Calu3 (cell line): ENCODE measurements at regions not wholly inside any gene's neighbourhood (a gene's known extent, or its start where the extent isn't known, plus 50 kb on each side); places are given as distances from the start of the nearest gene placed in this dataset.
"Not testable (repeated sequence)": the region's sequence is repeated elsewhere in the genome, so short reads cannot be mapped to it uniquely, and the experiment has no call there.

ENCODE experiments used
- BruUV-seq: library from RNA; stranded (reverse); fragments of 400-500 nt; replicated peaks from 2 replicates; lab custom pipeline; 2021; lab: Mats Ljungman, UMichigan
- CTCF ChIA-PET: fragments of 300-600 bp; sonication (Branson Sonifier 250); formaldehyde crosslinking; loops from one replicate; lab custom pipeline; 2022; ENCODE audit warnings: antibody characterized with exemption; lab: Charles Lee
- DNase-seq: peaks from one replicate; pipeline ENCODE4 v3.0.0; 2022
- H3K27ac Mint-ChIP-seq: one replicate; pipeline ENCODE4 v1.8.0; 2022; ENCODE audit warnings: mixed read lengths; ENCODE audit not compliant: unreplicated experiment
- H3K27me3 Mint-ChIP-seq: one replicate; pipeline ENCODE4 v1.8.0; 2022; ENCODE audit warnings: mixed read lengths; ENCODE audit not compliant: unreplicated experiment
- H3K36me3 Mint-ChIP-seq: one replicate; pipeline ENCODE4 v1.8.0; 2022; ENCODE audit warnings: mild to moderate bottlenecking, moderate library complexity, mixed read lengths; ENCODE audit not compliant: insufficient read depth, unreplicated experiment
- H3K4me1 Mint-ChIP-seq: one replicate; pipeline ENCODE4 v1.8.0; 2022; ENCODE audit warnings: mild to moderate bottlenecking, low read depth, mixed read lengths; ENCODE audit not compliant: unreplicated experiment
- H3K4me3 Mint-ChIP-seq: one replicate; pipeline ENCODE4 v1.8.0; 2022; ENCODE audit warnings: mild to moderate bottlenecking, low read depth, moderate library complexity, mixed read lengths; ENCODE audit not compliant: unreplicated experiment
- H3K9me3 Mint-ChIP-seq: one replicate; pipeline ENCODE4 v1.8.0; 2022; ENCODE audit warnings: low read depth, mixed read lengths; ENCODE audit not compliant: unreplicated experiment
- CTCF ChIP-seq: fragments of 200-600 bp; IDR thresholded peaks from one replicate; pipeline ENCODE4 v1.8.0; 2022; ENCODE audit warnings: antibody characterized with exemption; ENCODE audit not compliant: unreplicated experiment
- intact Hi-C: fragments of 100-400 bp; cut with micrococcal nuclease; formaldehyde crosslinking; loops from one replicate; pipeline ENCODE4 v1.10.0; 2022; ENCODE audit not compliant: unreplicated experiment

- H3K4me3 Mint-ChIP-seq: no peak overlapping the region
- no peaks in the 10 kb centered on the region for H3K4me1 Mint-ChIP-seq
- no peaks in the 10 kb centered on the region for H3K27me3 Mint-ChIP-seq
- intact Hi-C loops: no loop called here
- TF ChIP-seq CTCF: no peak
- H3K9me3 Mint-ChIP-seq: peaks cover 6% of the 10 kb centered on the region
- DNase-seq: no peak
- H3K27ac Mint-ChIP-seq: no peak overlapping the region
- no peaks in the 10 kb centered on the region for H3K36me3 Mint-ChIP-seq
- CTCF ChIA-PET: no interaction called here
- BruUV-seq: no TSS peak
These were observed 605.5 kb downstream of the XPNPEP1 start for GRCh38 chr10:109317746-109318366.

GRCh38 chr10:109314016-109314415 lies 609.3 kb downstream of the XPNPEP1 start:
- H3K9me3 Mint-ChIP-seq, H3K4me1 Mint-ChIP-seq, DNase-seq, H3K27me3 Mint-ChIP-seq, intact Hi-C loops, H3K27ac Mint-ChIP-seq, H3K4me3 Mint-ChIP-seq, CTCF ChIA-PET, BruUV-seq, H3K36me3 Mint-ChIP-seq: not testable (repeated sequence)

- H3K4me3 Mint-ChIP-seq, H3K27me3 Mint-ChIP-seq, H3K9me3 Mint-ChIP-seq, H3K27ac Mint-ChIP-seq, H3K36me3 Mint-ChIP-seq, H3K4me1 Mint-ChIP-seq, CTCF ChIA-PET, BruUV-seq, DNase-seq, intact Hi-C loops: not testable (repeated sequence)
These were observed 610.8 kb downstream of the XPNPEP1 start for GRCh38 chr10:109312555-109312954.

- DNase-seq: no peak
- H3K36me3 Mint-ChIP-seq: no peaks in the 10 kb centered on the region
- intact Hi-C loops: no loop called here
- no peak overlapping the region for H3K4me3 Mint-ChIP-seq
- no peak for TF ChIP-seq CTCF
- H3K27ac Mint-ChIP-seq: no peak overlapping the region
- no peaks in the 10 kb centered on the region for H3K27me3 Mint-ChIP-seq
- no peaks in the 10 kb centered on the region for H3K4me1 Mint-ChIP-seq
- no TSS peak for BruUV-seq
- CTCF ChIA-PET: no interaction called here
- H3K9me3 Mint-ChIP-seq: no peaks in the 10 kb centered on the region
These were observed 614.3 kb downstream of the XPNPEP1 start for GRCh38 chr10:109308971-109309370.

- H3K9me3 Mint-ChIP-seq, H3K36me3 Mint-ChIP-seq, H3K4me1 Mint-ChIP-seq, BruUV-seq, H3K27me3 Mint-ChIP-seq, H3K27ac Mint-ChIP-seq, CTCF ChIA-PET, H3K4me3 Mint-ChIP-seq, DNase-seq, intact Hi-C loops: not testable (repeated sequence)
These were observed 616.2 kb downstream of the XPNPEP1 start for GRCh38 chr10:109307102-109307501.

GRCh38 chr10:109306698-109307097 lies 616.6 kb downstream of the XPNPEP1 start:
- no peak for TF ChIP-seq CTCF
- CTCF ChIA-PET: no interaction called here
- intact Hi-C loops: no loop called here
- H3K36me3 Mint-ChIP-seq: no peaks in the 10 kb centered on the region
- no peak overlapping the region for H3K27ac Mint-ChIP-seq
- H3K9me3 Mint-ChIP-seq: no peaks in the 10 kb centered on the region
- H3K4me1 Mint-ChIP-seq: no peaks in the 10 kb centered on the region
- BruUV-seq: no TSS peak
- no peak for DNase-seq
- no peaks in the 10 kb centered on the region for H3K27me3 Mint-ChIP-seq
- H3K4me3 Mint-ChIP-seq: no peak overlapping the region
